ENCODE measurements at regions not wholly inside any gene's neighbourhood (a gene's known extent, or its start where the extent isn't known, plus 50 kb on each side); places are given as distances from the start of the nearest gene placed in this dataset.

DNA sequence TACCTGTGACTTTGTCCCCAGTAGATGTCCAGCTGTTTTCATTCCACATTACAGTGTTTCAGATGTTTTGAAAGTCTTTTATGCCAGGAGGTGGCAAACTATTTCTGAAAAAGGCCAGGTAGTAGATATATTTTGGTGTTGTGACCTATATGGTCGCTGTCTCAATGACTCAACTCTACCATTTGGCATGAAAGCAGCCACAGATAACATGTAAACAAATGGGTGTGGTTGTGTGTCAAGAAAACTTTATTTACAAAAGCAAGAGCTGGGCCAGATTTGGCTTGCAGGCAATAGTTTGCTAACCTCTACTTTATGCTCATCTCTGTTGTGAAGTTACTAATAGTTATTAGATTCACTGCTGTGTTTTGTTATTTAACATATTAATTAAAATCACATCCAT, 728.7 kb upstream of the EEF2KMT start:
- Histone ChIP-seq H3K27ac (no peak overlapping the region), H3K9me3 (ENCODE audit: low read depth) (no peaks in the 10 kb centered on the region), H4K20me1 (ENCODE audit: insufficient read depth) (no peaks in the 10 kb centered on the region), H2AFZ (no peak overlapping the region), H3K9me2 (ENCODE audit: insufficient read depth) (no peaks in the 10 kb centered on the region), H3K4me1 (ENCODE audit: insufficient read depth) (no peaks in the 10 kb centered on the region), H3K9ac (no peak overlapping the region), H3K27me3 (replicated peaks; ENCODE audit: insufficient read depth) (no peaks in the 10 kb centered on the region), H3F3A (ENCODE audit: insufficient read depth) (no peaks in the 10 kb centered on the region), H3K4me2 (ENCODE audit: unreplicated experiment) (no peak overlapping the region), H3K4me3 (no peak overlapping the region), H3K36me3 (ENCODE audit: low read depth) (no peaks in the 10 kb centered on the region), H3K79me2 (ENCODE audit: insufficient read depth) (no peaks in the 10 kb centered on the region)
- in situ Hi-C loops (cut with MboI) = no loop called here
- WGBS, 2 experiments (ENCODE audit: low coverage in 1 of 2, low lambda C conversion rate in 2 of 2, missing lambda C conversion rate in 2 of 2) = 5 to 9% methylated on average over 1 of the region's 1 CpG
- TF ChIP-seq EZH2 (IDR thresholded peaks at IDR 0.05; ENCODE audit: insufficient read depth, poor library complexity, severe bottlenecking) = no peak
- no peak for TF ChIP-seq EZH2phosphoT487 (IDR thresholded peaks at IDR 0.05; ENCODE audit: insufficient read depth, low read depth)
- no peak for DNase-seq

GRCh38 chr16:5820472-5820871, 722.9 kb upstream of the EEF2KMT start:
- Histone ChIP-seq H3K9me2 (ENCODE audit: insufficient read depth) (no peaks in the 10 kb centered on the region), H3K27ac (no peak overlapping the region), H3K79me2 (ENCODE audit: insufficient read depth) (no peaks in the 10 kb centered on the region), H2AFZ (no peak overlapping the region), H3K9me3 (ENCODE audit: low read depth) (no peaks in the 10 kb centered on the region), H3K4me2 (ENCODE audit: unreplicated experiment) (no peak overlapping the region), H4K20me1 (ENCODE audit: insufficient read depth) (no peaks in the 10 kb centered on the region), H3K27me3 (replicated peaks; ENCODE audit: insufficient read depth) (no peaks in the 10 kb centered on the region), H3K9ac (no peak overlapping the region), H3K36me3 (ENCODE audit: low read depth) (no peaks in the 10 kb centered on the region), H3K4me1 (ENCODE audit: insufficient read depth) (no peaks in the 10 kb centered on the region), H3F3A (ENCODE audit: insufficient read depth) (no peaks in the 10 kb centered on the region), H3K4me3 (no peak overlapping the region)
- DNase-seq = no peak
- in situ Hi-C loops (cut with MboI) = no loop called here
- WGBS, 2 experiments (ENCODE audit: low coverage in 1 of 2, low lambda C conversion rate in 2 of 2, missing lambda C conversion rate in 2 of 2) = 42 to 47% methylated on average over 13 of the region's 13 CpGs
- no peak for TF ChIP-seq EZH2phosphoT487 (IDR thresholded peaks at IDR 0.05; ENCODE audit: insufficient read depth, low read depth)
- no peak for TF ChIP-seq EZH2 (IDR thresholded peaks at IDR 0.05; ENCODE audit: insufficient read depth, poor library complexity, severe bottlenecking)

DNA sequence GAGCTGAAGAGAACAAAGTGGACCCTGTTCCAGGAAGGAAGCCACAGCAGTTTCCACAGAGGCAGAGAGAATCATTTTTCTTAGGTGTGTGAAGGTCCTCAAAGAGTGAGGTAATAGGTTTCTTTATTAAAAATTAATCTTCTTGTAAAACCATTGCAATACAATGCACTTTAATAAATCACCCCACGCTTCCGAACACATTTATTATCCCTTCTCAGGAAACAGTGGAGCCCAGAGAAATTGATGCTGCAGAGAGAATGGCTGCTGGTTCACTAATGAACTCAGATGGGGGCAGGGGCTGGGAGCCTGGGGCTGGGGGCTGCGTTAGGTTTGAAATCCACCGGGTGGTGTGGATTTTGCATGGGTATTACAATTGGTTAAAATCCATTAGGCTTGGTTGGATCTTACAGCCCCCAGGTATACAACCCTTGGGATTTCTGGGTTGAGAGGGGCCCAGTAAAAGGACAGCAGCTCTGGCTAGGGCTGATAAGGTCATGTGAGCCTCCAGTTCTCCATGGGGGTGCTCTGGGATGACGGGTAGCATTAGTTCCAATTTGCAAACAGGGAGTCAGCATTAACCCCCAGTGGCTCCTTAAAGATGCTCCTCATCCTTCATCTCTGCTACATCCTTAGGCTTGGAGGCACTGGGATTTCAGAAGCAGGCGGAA, 718.1 kb upstream of the EEF2KMT start:
- H3K4me2 ChIP-seq (ENCODE audit: unreplicated experiment) = no peak overlapping the region
- in situ Hi-C loops (cut with MboI) = no loop called here
- no peak overlapping the region for H3K9ac ChIP-seq
- H2AFZ ChIP-seq = no peak overlapping the region
- no peaks in the 10 kb centered on the region for H3K4me1 ChIP-seq (ENCODE audit: insufficient read depth)
- H3K27ac ChIP-seq = no peak overlapping the region
- TF ChIP-seq EZH2 (IDR thresholded peaks at IDR 0.05; ENCODE audit: insufficient read depth, poor library complexity, severe bottlenecking) (no peak), EZH2phosphoT487 (IDR thresholded peaks at IDR 0.05; ENCODE audit: insufficient read depth, low read depth) (no peak)
- H3K27me3 ChIP-seq (replicated peaks; ENCODE audit: insufficient read depth) = no peaks in the 10 kb centered on the region
- no peak for DNase-seq
- no peaks in the 10 kb centered on the region for H3K9me3 ChIP-seq (ENCODE audit: low read depth)
- no peak overlapping the region for H3K4me3 ChIP-seq
- no peaks in the 10 kb centered on the region for H3K36me3 ChIP-seq (ENCODE audit: low read depth)
- no peaks in the 10 kb centered on the region for H4K20me1 ChIP-seq (ENCODE audit: insufficient read depth)
- no peaks in the 10 kb centered on the region for H3K9me2 ChIP-seq (ENCODE audit: insufficient read depth)
- 26 to 32% methylated on average over 4 to 6 of the region's 6 CpGs for WGBS, 2 experiments (ENCODE audit: low coverage in 1 of 2, low lambda C conversion rate in 2 of 2, missing lambda C conversion rate in 2 of 2)
- no peaks in the 10 kb centered on the region for H3F3A ChIP-seq (ENCODE audit: insufficient read depth)
- no peaks in the 10 kb centered on the region for H3K79me2 ChIP-seq (ENCODE audit: insufficient read depth)

- Histone ChIP-seq H3K9me3 (ENCODE audit: low read depth) (no peaks in the 10 kb centered on the region), H3K4me3 (no peak overlapping the region), H2AFZ (no peak overlapping the region), H3K36me3 (ENCODE audit: low read depth) (no peaks in the 10 kb centered on the region), H3K9ac (no peak overlapping the region), H3K4me2 (ENCODE audit: unreplicated experiment) (no peak overlapping the region), H3K79me2 (ENCODE audit: insufficient read depth) (no peaks in the 10 kb centered on the region), H3K4me1 (ENCODE audit: insufficient read depth) (no peaks in the 10 kb centered on the region), H3K9me2 (ENCODE audit: insufficient read depth) (no peaks in the 10 kb centered on the region), H3K27ac (no peak overlapping the region), H3F3A (ENCODE audit: insufficient read depth) (no peaks in the 10 kb centered on the region), H3K27me3 (replicated peaks; ENCODE audit: insufficient read depth) (no peaks in the 10 kb centered on the region), H4K20me1 (ENCODE audit: insufficient read depth) (no peaks in the 10 kb centered on the region)
- no peak for TF ChIP-seq EZH2phosphoT487 (IDR thresholded peaks at IDR 0.05; ENCODE audit: insufficient read depth, low read depth)
- no peak for DNase-seq
- 20 to 23% methylated on average over 8 of the region's 8 CpGs for WGBS, 2 experiments (ENCODE audit: low coverage in 1 of 2, low lambda C conversion rate in 2 of 2, missing lambda C conversion rate in 2 of 2)
- in situ Hi-C loops (cut with MboI) = no loop called here
These were observed 703.8 kb upstream of the EEF2KMT start for GRCh38 chr16:5801396-5801795.

DNA sequence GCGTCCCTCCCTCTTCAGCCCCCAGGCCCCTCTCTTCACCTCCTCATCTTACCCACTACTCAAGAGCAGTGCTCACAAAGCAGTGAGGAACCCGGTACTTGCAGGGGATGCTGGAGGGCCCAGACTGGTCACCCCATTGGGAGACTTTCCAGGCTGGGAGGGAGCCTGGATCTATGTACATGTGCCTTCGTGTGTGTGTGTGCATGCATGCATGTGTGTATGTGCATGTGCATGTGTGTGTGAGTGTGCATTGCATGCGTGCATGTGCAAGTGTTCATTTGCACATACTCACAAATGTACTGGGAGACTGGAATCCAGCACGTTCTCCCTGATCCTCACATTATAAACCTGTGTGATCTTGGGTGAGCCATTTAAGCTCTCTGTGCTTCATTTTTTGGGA, 696.0 kb upstream of the EEF2KMT start:
- Histone ChIP-seq H3K79me2 (ENCODE audit: insufficient read depth) (no peaks in the 10 kb centered on the region), H2AFZ (no peak overlapping the region), H3K36me3 (ENCODE audit: low read depth) (no peaks in the 10 kb centered on the region), H3K9me2 (ENCODE audit: insufficient read depth) (no peaks in the 10 kb centered on the region), H3K9me3 (ENCODE audit: low read depth) (no peaks in the 10 kb centered on the region), H4K20me1 (ENCODE audit: insufficient read depth) (no peaks in the 10 kb centered on the region), H3K4me1 (ENCODE audit: insufficient read depth) (no peaks in the 10 kb centered on the region), H3K27me3 (replicated peaks; ENCODE audit: insufficient read depth) (no peaks in the 10 kb centered on the region), H3K9ac (no peak overlapping the region), H3F3A (ENCODE audit: insufficient read depth) (no peaks in the 10 kb centered on the region), H3K4me3 (no peak overlapping the region), H3K4me2 (ENCODE audit: unreplicated experiment) (no peak overlapping the region), H3K27ac (no peak overlapping the region)
- WGBS, 2 experiments (ENCODE audit: low coverage in 1 of 2, low lambda C conversion rate in 2 of 2, missing lambda C conversion rate in 2 of 2) = 11% methylated on average over 5 of the region's 5 CpGs
- in situ Hi-C loops (cut with MboI) = no loop called here
- TF ChIP-seq EZH2 (IDR thresholded peaks at IDR 0.05; ENCODE audit: insufficient read depth, poor library complexity, severe bottlenecking) (no peak), EZH2phosphoT487 (IDR thresholded peaks at IDR 0.05; ENCODE audit: insufficient read depth, low read depth) (no peak)
- no peak for DNase-seq

All from GM23248 (cell line).